ENCODE measurements at regions not wholly inside any gene's neighbourhood (a gene's known extent, or its start where the extent isn't known, plus 50 kb on each side); places are given as distances from the start of the nearest gene placed in this dataset.
A peak's percentile ranks its signal among the peaks of the same experiment; 100 is the strongest.

GRCh38 chr14:71296184-71296583, 388.9 kb downstream of the PCNX1 start:
- DNase-seq (no peak), ATAC-seq (replicated peaks) (peak; percentile 96 to 97)
- H3K4me3 Mint-ChIP-seq = no peak overlapping the region
- peaks cover 0 to 6% of the 10 kb centered on the region in 2 donors for H3K27me3 Mint-ChIP-seq
- H3K27ac Mint-ChIP-seq = no peak overlapping the region
- H3K4me1 Mint-ChIP-seq = peaks cover 5 to 10% of the 10 kb centered on the region in 2 donors
- no peaks in the 10 kb centered on the region for H3K9me3 Mint-ChIP-seq
- no peaks in the 10 kb centered on the region for H3K36me3 Mint-ChIP-seq

DNA sequence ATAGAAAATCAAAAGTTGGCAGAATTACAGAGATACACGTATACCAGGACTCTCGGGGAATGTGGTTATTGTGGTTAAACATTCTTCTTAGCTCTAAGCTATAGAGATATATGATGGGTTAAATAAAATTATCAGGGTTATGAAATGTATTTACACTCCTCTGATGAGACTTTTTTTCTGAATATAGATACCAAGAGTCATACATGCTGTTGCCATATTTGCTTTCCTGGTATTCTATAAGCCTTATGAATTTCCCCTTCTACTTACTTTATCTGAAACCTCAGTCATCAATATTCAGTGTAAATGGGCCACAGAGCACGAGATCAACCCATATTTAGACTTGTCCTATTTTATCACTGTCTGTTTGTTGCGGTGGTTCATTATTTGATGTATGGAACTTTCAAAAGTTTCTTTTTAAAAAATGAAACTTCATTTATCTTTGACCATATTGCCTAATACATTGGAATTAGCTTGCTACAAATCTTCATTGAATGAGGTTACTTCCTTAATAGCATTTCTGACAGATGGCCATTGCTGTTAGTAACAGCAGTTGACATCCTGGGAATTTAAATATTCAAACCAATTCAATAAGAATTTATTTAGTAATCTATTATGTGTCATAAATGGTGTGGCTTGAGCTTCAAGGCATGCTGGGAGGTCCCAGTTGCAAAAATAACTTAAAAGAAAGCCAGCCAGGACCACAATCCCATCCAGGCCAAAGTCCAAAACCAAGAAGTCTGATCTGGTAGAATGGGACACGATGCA, 393.5 kb downstream of the PCNX1 start:
- peaks cover 8 to 11% of the 10 kb centered on the region in 2 donors for H3K9me3 Mint-ChIP-seq
- no peak overlapping the region for H3K27ac Mint-ChIP-seq
- H3K36me3 Mint-ChIP-seq = peaks cover 13 to 20% of the 10 kb centered on the region in 2 donors
- no peak for ATAC-seq (replicated peaks)
- H3K27me3 Mint-ChIP-seq = peaks cover 4 to 6% of the 10 kb centered on the region in 2 donors
- no peak for DNase-seq
- peaks cover 5 to 6% of the 10 kb centered on the region in 2 donors for H3K4me1 Mint-ChIP-seq
- H3K4me3 Mint-ChIP-seq = no peak overlapping the region

- Mint-ChIP-seq H3K27ac (no peak overlapping the region), H3K9me3 (peaks cover 8 to 12% of the 10 kb centered on the region in 2 donors), H3K36me3 (peaks cover 14 to 21% of the 10 kb centered on the region in 2 donors), H3K4me1 (no peaks in the 10 kb centered on the region), H3K27me3 (peaks cover 4 to 8% of the 10 kb centered on the region in 2 donors), H3K4me3 (no peak overlapping the region)
- no peak for ATAC-seq (replicated peaks)
- DNase-seq = no peak
These were observed 394.4 kb downstream of the PCNX1 start for GRCh38 chr14:71301611-71302010.

- Mint-ChIP-seq H3K9me3 (peaks cover 12 to 14% of the 10 kb centered on the region in 2 donors), H3K4me1 (peaks cover 0 to 1% of the 10 kb centered on the region in 2 donors), H3K27me3 (peaks cover 10 to 12% of the 10 kb centered on the region in 2 donors), H3K36me3 (peaks cover 17 to 27% of the 10 kb centered on the region in 2 donors), H3K4me3 (no peak overlapping the region), H3K27ac (no peak overlapping the region)
- no peak for ATAC-seq (replicated peaks)
- DNase-seq = no peak
These were observed 397.4 kb downstream of the PCNX1 start for GRCh38 chr14:71304690-71305089.

DNA sequence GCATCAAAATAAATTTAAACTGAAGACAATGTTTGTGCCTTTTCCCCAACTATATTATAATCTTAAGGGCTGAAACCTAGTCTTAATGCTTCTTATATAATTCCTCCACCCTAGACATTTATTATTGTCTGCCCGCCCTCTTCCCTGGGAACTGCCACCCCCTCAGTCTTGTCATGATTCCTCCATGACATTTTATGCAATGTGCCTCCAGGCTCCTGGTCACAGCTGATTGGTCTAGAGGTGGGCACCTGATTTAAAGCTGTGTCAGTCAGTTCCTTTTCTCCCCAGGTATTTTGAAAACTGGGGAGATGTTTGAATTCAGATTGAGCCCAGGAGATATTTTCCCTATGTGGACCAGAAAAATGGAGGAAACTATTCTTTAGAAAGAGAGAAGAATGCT, 401.4 kb downstream of the PCNX1 start:
- H3K27ac Mint-ChIP-seq = peak overlapping the region; percentile 44
- DNase-seq = no peak
- peaks cover 18 to 29% of the 10 kb centered on the region in 2 donors for H3K36me3 Mint-ChIP-seq
- peaks cover 14 to 21% of the 10 kb centered on the region in 2 donors for H3K27me3 Mint-ChIP-seq
- H3K4me1 Mint-ChIP-seq = peaks cover 5 to 10% of the 10 kb centered on the region in 2 donors
- ATAC-seq (replicated peaks) = no peak
- H3K9me3 Mint-ChIP-seq = peaks cover 19 to 21% of the 10 kb centered on the region in 2 donors
- H3K4me3 Mint-ChIP-seq = no peak overlapping the region

- H3K36me3 Mint-ChIP-seq = peaks cover 15 to 23% of the 10 kb centered on the region in 2 donors
- no peak overlapping the region for H3K27ac Mint-ChIP-seq
- H3K4me1 Mint-ChIP-seq = peaks cover 5 to 10% of the 10 kb centered on the region in 2 donors
- no peak for ATAC-seq (replicated peaks)
- DNase-seq = no peak
- peaks cover 15 to 23% of the 10 kb centered on the region in 2 donors for H3K27me3 Mint-ChIP-seq
- peaks cover 14 to 18% of the 10 kb centered on the region in 2 donors for H3K9me3 Mint-ChIP-seq
- H3K4me3 Mint-ChIP-seq = no peak overlapping the region
These were observed 402.5 kb downstream of the PCNX1 start for GRCh38 chr14:71309756-71310155.

GRCh38 chr14:71311061-71311460, 403.8 kb downstream of the PCNX1 start:
- Mint-ChIP-seq H3K4me3 (no peak overlapping the region), H3K27ac (no peak overlapping the region), H3K9me3 (peaks cover 12% of the 10 kb centered on the region in 2 donors), H3K27me3 (peaks cover 17 to 29% of the 10 kb centered on the region in 2 donors), H3K36me3 (peaks cover 5 to 15% of the 10 kb centered on the region in 2 donors), H3K4me1 (peaks cover 5 to 10% of the 10 kb centered on the region in 2 donors)
- DNase-seq (no peak), ATAC-seq (replicated peaks) (no peak)

- Mint-ChIP-seq H3K9me3 (peaks cover 8 to 9% of the 10 kb centered on the region in 2 donors), H3K27me3 (peaks cover 11 to 22% of the 10 kb centered on the region in 2 donors), H3K36me3 (peaks cover 2 to 8% of the 10 kb centered on the region in 2 donors), H3K27ac (no peak overlapping the region), H3K4me3 (no peak overlapping the region), H3K4me1 (peaks cover 10 to 14% of the 10 kb centered on the region in 2 donors)
- no peak for DNase-seq
- no peak for ATAC-seq (replicated peaks)
These were observed 407.5 kb downstream of the PCNX1 start for GRCh38 chr14:71314717-71315116.

GRCh38 chr14:71317385-71318096, 410.3 kb downstream of the PCNX1 start:
- Mint-ChIP-seq H3K27ac (no peak overlapping the region), H3K4me1 (peaks cover 8 to 9% of the 10 kb centered on the region in 2 donors), H3K4me3 (no peak overlapping the region), H3K9me3 (peaks cover 7 to 8% of the 10 kb centered on the region in 2 donors), H3K27me3 (peaks cover 11 to 15% of the 10 kb centered on the region in 2 donors), H3K36me3 (peaks cover 2 to 17% of the 10 kb centered on the region in 2 donors)
- ATAC-seq (replicated peaks) (no peak), DNase-seq (no peak)

DNA sequence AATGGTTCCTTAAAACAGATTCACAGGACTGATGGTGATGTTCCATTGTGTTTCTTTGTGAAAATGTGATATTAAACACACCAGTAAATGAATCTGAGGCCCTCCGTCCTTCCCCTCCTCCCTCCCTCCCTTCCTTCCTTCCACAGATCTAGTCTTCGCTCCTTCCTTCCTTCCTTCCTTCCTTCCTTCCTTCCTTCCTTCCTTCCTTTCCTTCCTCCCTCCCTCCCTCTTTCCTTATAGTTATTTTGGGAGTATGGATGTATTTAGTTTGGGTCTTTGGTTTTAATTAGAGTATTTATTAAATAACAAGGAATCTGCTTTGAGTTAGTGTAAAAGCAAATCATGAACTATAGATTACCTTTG, 410.8 kb downstream of the PCNX1 start:
- no peak overlapping the region for H3K27ac Mint-ChIP-seq

GRCh38 chr14:71319666-71320065, 412.4 kb downstream of the PCNX1 start:
- H3K27me3 Mint-ChIP-seq = peaks cover 6% of the 10 kb centered on the region in 2 donors
- peaks cover 21 to 28% of the 10 kb centered on the region in 2 donors for H3K4me1 Mint-ChIP-seq
- H3K27ac Mint-ChIP-seq = peak overlapping the region; percentile 95
- peaks cover 5 to 27% of the 10 kb centered on the region in 2 donors for H3K36me3 Mint-ChIP-seq
- DNase-seq (no peak), ATAC-seq (replicated peaks) (peak; percentile 12 to 20)
- H3K4me3 Mint-ChIP-seq = peak overlapping the region; percentile 95 to 98
- no peaks in the 10 kb centered on the region for H3K9me3 Mint-ChIP-seq

More for the DNA sequence above, 410.8 kb downstream of the PCNX1 start:
- Mint-ChIP-seq H3K36me3 (peaks cover 3 to 21% of the 10 kb centered on the region in 2 donors), H3K4me1 (peaks cover 11 to 12% of the 10 kb centered on the region in 2 donors), H3K4me3 (no peak overlapping the region), H3K9me3 (peaks cover 5 to 6% of the 10 kb centered on the region in 2 donors), H3K27me3 (peaks cover 11 to 14% of the 10 kb centered on the region in 2 donors)
- DNase-seq = no peak
- ATAC-seq (replicated peaks) = no peak

- peaks cover 5 to 30% of the 10 kb centered on the region in 2 donors for H3K36me3 Mint-ChIP-seq
- DNase-seq (peak; percentile 99), ATAC-seq (replicated peaks) (peak; percentile 75 to 82)
- H3K4me1 Mint-ChIP-seq = peaks cover 25 to 33% of the 10 kb centered on the region in 2 donors
- peak within 1 kb of the TSS; percentile 99 for H3K27ac Mint-ChIP-seq
- H3K9me3 Mint-ChIP-seq = no peaks in the 10 kb centered on the region
- H3K27me3 Mint-ChIP-seq = peaks cover under 1 to 1% of the 10 kb centered on the region in 2 donors
- H3K4me3 Mint-ChIP-seq = peak within 1 kb of the TSS; percentile 95 to 98
These were observed 413.0 kb downstream of the PCNX1 start, which contains the start of gene SIPA1L1 for GRCh38 chr14:71320107-71320733. TSS of gene SIPA1L1 (plus strand) at chr14:71320476.

- peak; percentile 67 for DNase-seq
- peak overlapping the region; percentile 99 for H3K27ac Mint-ChIP-seq
- ATAC-seq (replicated peaks) = peak; percentile 31 to 40
- no peaks in the 10 kb centered on the region for H3K9me3 Mint-ChIP-seq
- peak overlapping the region; percentile 95 to 98 for H3K4me3 Mint-ChIP-seq
- peaks cover 6 to 37% of the 10 kb centered on the region in 2 donors for H3K36me3 Mint-ChIP-seq
- H3K27me3 Mint-ChIP-seq = no peaks in the 10 kb centered on the region
- H3K4me1 Mint-ChIP-seq = peaks cover 32 to 40% of the 10 kb centered on the region in 2 donors
These were observed 413.7 kb downstream of the PCNX1 start for GRCh38 chr14:71320734-71321573.

Data from stimulated activated naive B cell treated with anti-CD40 and anti-IgM and Interleukin-4, amounts not matched to agents 10 μg/mL and 1 μg/mL and 100 μg/mL, for 72 hours (primary cell).